ENCODE measurements at regions not wholly inside any gene's neighbourhood (a gene's known extent, or its start where the extent isn't known, plus 50 kb on each side); places are given as distances from the start of the nearest gene placed in this dataset.
A peak's percentile ranks its signal among the peaks of the same experiment; 100 is the strongest.

GRCh38 chr20:51318058-51318949, 224.2 kb downstream of the NFATC2 start (continued):
- TF ChIP-seq ZNF584 (CRISPR knock-in tag; IDR thresholded peaks at IDR 0.05; ENCODE audit: low read depth) = no peak
- 0 out of 4 replicates have a peak, but pooled peaks of 1 of the 2 experiments have one; percentile 6 for TF ChIP-seq RCOR1 (IDR thresholded peaks at IDR 0.05; ENCODE audit: borderline replicate concordance in 1 of 2, low read depth in 2 of 2, low read length in 2 of 2)
- peak; percentile 30; the same call in 1 of the 2 replicates for TF ChIP-seq ARID1B (IDR thresholded peaks at IDR 0.05)
- no peak for TF ChIP-seq TAF1 (IDR thresholded peaks at IDR 0.05; ENCODE audit: control insufficient read depth, extremely low read depth, insufficient read depth, low read length, severe bottlenecking)
- no peak for TF ChIP-seq CUX1 (CRISPR knock-in tag; IDR thresholded peaks at IDR 0.05)
- TF ChIP-seq TRIM28 (IDR thresholded peaks at IDR 0.05) = no peak
- TF ChIP-seq RB1 (IDR thresholded peaks at IDR 0.05; ENCODE audit: low read depth) = no peak
- no peak for TF ChIP-seq PTBP1 (IDR thresholded peaks at IDR 0.05; ENCODE audit: low read depth, low read length)
- no peak for TF ChIP-seq ZNF778 (CRISPR knock-in tag; IDR thresholded peaks at IDR 0.05)
- TF ChIP-seq CBX5 (IDR thresholded peaks at IDR 0.05; ENCODE audit: borderline replicate concordance, low read depth) = no peak
- TF ChIP-seq TEAD1 (CRISPR knock-in tag; IDR thresholded peaks at IDR 0.05) = no peak
- peak; percentile 52; the same call in 1 of the 2 replicates for TF ChIP-seq ZNF395 (CRISPR knock-in tag; IDR thresholded peaks at IDR 0.05)
- TF ChIP-seq NFIC (IDR thresholded peaks at IDR 0.05) = peak; percentile 76
- TF ChIP-seq E2F6 (IDR thresholded peaks at IDR 0.05; ENCODE audit: borderline replicate concordance in 1 of 2, extremely low read depth in 1 of 2, insufficient read depth in 1 of 2, insufficient read length in 1 of 2, low read depth in 1 of 2, low read length in 1 of 2, poor library complexity in 1 of 2, severe bottlenecking in 1 of 2) = no peak
- peak; percentile 58; the same call in 1 of the 2 replicates for TF ChIP-seq MTA3 (IDR thresholded peaks at IDR 0.05; ENCODE audit: borderline replicate concordance)

Data from K562 (cell line).